Thymus (tissue), 11 donors: ENCODE measurements at regions not wholly inside any gene's neighbourhood (a gene's known extent, or its start where the extent isn't known, plus 50 kb on each side); places are given as distances from the start of the nearest gene placed in this dataset.
"Not testable (repeated sequence)": the region's sequence is repeated elsewhere in the genome, so short reads cannot be mapped to it uniquely, and the experiment has no call there.

Experiments
- DNase-seq, 9 donors: peaks; one replicate each; pipeline ENCODE4 v3.0.0-alpha.2; 2013; ENCODE audit warnings: low spot score in 9 of 9, low read depth in 6 of 9, missing footprints in 1 of 9
- H3K27ac ChIP-seq, 2 donors: one replicate each; pipeline ENCODE4 v1.5.1; 2013; ENCODE audit warnings: control low read depth in 1 of 2, low read depth in 1 of 2, low read length in 1 of 2, mild to moderate bottlenecking in 1 of 2, moderate library complexity in 1 of 2
- H3K27me3 ChIP-seq, 2 donors: one replicate each; pipeline ENCODE4 v1.5.1; 2013; ENCODE audit warnings: low read length in 1 of 2; ENCODE audit not compliant: control insufficient read depth in 2 of 2, insufficient read depth in 1 of 2
- H3K36me3 ChIP-seq, 2 donors: one replicate each; pipeline ENCODE4 v1.5.1; 2013; ENCODE audit warnings: low read length in 1 of 2, mild to moderate bottlenecking in 1 of 2, moderate library complexity in 1 of 2; ENCODE audit not compliant: control insufficient read depth in 2 of 2, insufficient read depth in 2 of 2
- H3K4me1 ChIP-seq, 2 donors: one replicate each; pipeline ENCODE4 v1.5.1; 2013; ENCODE audit warnings: low read length in 2 of 2; ENCODE audit not compliant: control insufficient read depth in 2 of 2, insufficient read depth in 2 of 2
- H3K4me3 ChIP-seq, 2 donors: one replicate each; pipeline ENCODE4 v1.5.1; 2013; ENCODE audit warnings: low read length in 2 of 2, control low read depth in 1 of 2, mild to moderate bottlenecking in 1 of 2
- H3K9me3 ChIP-seq, 2 donors: one replicate each; pipeline ENCODE4 v1.5.1; 2013; ENCODE audit warnings: low read length in 1 of 2, mild to moderate bottlenecking in 1 of 2; ENCODE audit not compliant: control insufficient read depth in 2 of 2, insufficient read depth in 1 of 2
- WGBS: extraction: QIAGEN DNeasy Blood & Tissue Kit; methylation state at CpG from one replicate; pipeline ENCODE4 v1.1.7; 2013; 5-methylcytosine and 5-hydroxymethylcytosine counted together
- donor health status: healthy.

DNA sequence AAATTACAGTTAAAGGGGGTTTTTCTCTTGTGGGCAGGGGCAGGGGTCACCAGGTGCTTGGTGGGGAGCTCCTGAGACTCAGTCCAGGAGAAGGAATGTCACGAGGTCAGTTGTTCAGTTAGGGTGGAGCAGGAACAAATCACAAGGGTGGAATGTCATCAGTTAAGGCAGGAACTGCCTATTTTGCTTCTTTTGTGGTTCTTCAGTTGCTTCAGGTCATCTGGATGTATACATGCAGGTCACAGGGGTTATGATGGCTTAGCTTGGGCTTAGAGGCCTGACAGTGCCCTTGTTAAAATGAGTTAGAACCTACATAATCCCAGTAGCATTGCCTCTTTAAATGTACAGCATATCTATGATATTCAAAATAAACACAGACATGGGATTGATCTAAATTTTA, 120.2 kb upstream of the CHD2 start:
- H3K27ac ChIP-seq: no peak overlapping the region
- WGBS: 96% methylated on average over 1 of the region's 1 CpG
- H3K36me3 ChIP-seq: no peaks in the 10 kb centered on the region
- no peak overlapping the region for H3K4me3 ChIP-seq
- peaks cover 0 to 4% of the 10 kb centered on the region in 2 donors for H3K9me3 ChIP-seq
- DNase-seq: no peak
- no peaks in the 10 kb centered on the region for H3K4me1 ChIP-seq
- no peaks in the 10 kb centered on the region for H3K27me3 ChIP-seq

GRCh38 chr15:92780843-92781242, 119.3 kb upstream of the CHD2 start:
- no peak for DNase-seq
- Histone ChIP-seq H3K27me3 (no peaks in the 10 kb centered on the region), H3K4me3 (no peak overlapping the region), H3K36me3 (no peaks in the 10 kb centered on the region), H3K27ac (no peak overlapping the region), H3K4me1 (no peaks in the 10 kb centered on the region), H3K9me3 (peaks cover 0 to 4% of the 10 kb centered on the region in 2 donors)
- WGBS: over 99% methylated on average over 3 of the region's 3 CpGs

DNA sequence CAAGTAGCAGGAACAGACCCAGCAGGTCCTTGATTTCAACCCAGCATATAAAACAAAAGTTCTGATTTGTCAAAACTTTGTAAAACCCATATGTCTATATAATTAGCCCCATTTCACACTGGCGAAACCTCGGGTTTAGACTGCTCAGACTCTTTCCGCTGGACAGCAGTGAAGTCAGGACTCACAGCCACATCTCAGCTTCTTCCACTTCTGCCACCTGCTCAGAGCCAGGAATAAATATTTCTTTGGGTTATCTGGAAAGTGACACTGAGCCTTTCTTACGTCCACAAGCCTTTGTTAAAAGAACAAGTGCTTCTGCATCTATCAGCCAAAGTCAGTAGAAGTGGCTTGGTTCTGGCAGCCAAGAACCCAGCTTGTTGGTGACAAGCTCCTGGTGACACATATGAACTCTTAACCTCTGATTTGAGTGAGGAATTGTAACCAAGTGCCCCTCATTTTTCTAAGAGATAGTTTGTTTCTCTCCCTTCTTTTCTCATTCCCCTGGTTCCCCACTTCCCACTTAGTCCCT, 118.1 kb upstream of the CHD2 start:
- Histone ChIP-seq H3K4me1 (no peaks in the 10 kb centered on the region), H3K4me3 (no peak overlapping the region), H3K9me3 (peaks cover 0 to 2% of the 10 kb centered on the region in 2 donors), H3K27ac (no peak overlapping the region), H3K27me3 (no peaks in the 10 kb centered on the region), H3K36me3 (no peaks in the 10 kb centered on the region)
- DNase-seq: no peak
- WGBS: 99% methylated on average over 4 of the region's 4 CpGs

- no peaks in the 10 kb centered on the region for H3K27me3 ChIP-seq
- no peak overlapping the region for H3K4me3 ChIP-seq
- H3K9me3 ChIP-seq: no peaks in the 10 kb centered on the region
- WGBS: 96% methylated on average over 3 of the region's 3 CpGs
- no peaks in the 10 kb centered on the region for H3K4me1 ChIP-seq
- no peaks in the 10 kb centered on the region for H3K36me3 ChIP-seq
- H3K27ac ChIP-seq: no peak overlapping the region
- DNase-seq: no peak
Measured at GRCh38 chr15:92787116-92787515, 113.0 kb upstream of the CHD2 start.

GRCh38 chr15:92788196-92788595, 111.9 kb upstream of the CHD2 start:
- H3K27ac ChIP-seq: no peak overlapping the region
- WGBS: 99% methylated on average over 5 of the region's 5 CpGs
- H3K9me3 ChIP-seq: no peaks in the 10 kb centered on the region
- no peak for DNase-seq
- no peaks in the 10 kb centered on the region for H3K36me3 ChIP-seq
- no peak overlapping the region for H3K4me3 ChIP-seq
- H3K27me3 ChIP-seq: no peaks in the 10 kb centered on the region
- no peaks in the 10 kb centered on the region for H3K4me1 ChIP-seq

GRCh38 chr15:92788793-92789192, 111.3 kb upstream of the CHD2 start:
- not testable (repeated sequence) for H3K4me1 ChIP-seq, DNase-seq, H3K4me3 ChIP-seq, H3K36me3 ChIP-seq, H3K27ac ChIP-seq, H3K9me3 ChIP-seq, H3K27me3 ChIP-seq
- WGBS: over 99% methylated on average over 15 of the region's 15 CpGs

GRCh38 chr15:92796161-92796611, 103.9 kb upstream of the CHD2 start:
- no peak overlapping the region for H3K4me3 ChIP-seq
- DNase-seq: no peak
- 94% methylated on average over 1 of the region's 1 CpG for WGBS
- H3K27ac ChIP-seq: no peak overlapping the region
- no peaks in the 10 kb centered on the region for H3K9me3 ChIP-seq
- peaks cover 0 to 5% of the 10 kb centered on the region in 2 donors for H3K4me1 ChIP-seq
- H3K36me3 ChIP-seq: no peaks in the 10 kb centered on the region
- H3K27me3 ChIP-seq: no peaks in the 10 kb centered on the region

GRCh38 chr15:92797168-92798052, 102.7 kb upstream of the CHD2 start:
- Histone ChIP-seq H3K4me1 (peaks cover 0 to 5% of the 10 kb centered on the region in 2 donors), H3K27me3 (no peaks in the 10 kb centered on the region), H3K36me3 (no peaks in the 10 kb centered on the region), H3K4me3 (no peak overlapping the region), H3K27ac (peak overlapping the region; percentile 71 to 82), H3K9me3 (no peaks in the 10 kb centered on the region)
- 83% methylated on average over 12 of the region's 12 CpGs for WGBS
- peak; percentile 53 to 88 (median 82) for DNase-seq

DNA sequence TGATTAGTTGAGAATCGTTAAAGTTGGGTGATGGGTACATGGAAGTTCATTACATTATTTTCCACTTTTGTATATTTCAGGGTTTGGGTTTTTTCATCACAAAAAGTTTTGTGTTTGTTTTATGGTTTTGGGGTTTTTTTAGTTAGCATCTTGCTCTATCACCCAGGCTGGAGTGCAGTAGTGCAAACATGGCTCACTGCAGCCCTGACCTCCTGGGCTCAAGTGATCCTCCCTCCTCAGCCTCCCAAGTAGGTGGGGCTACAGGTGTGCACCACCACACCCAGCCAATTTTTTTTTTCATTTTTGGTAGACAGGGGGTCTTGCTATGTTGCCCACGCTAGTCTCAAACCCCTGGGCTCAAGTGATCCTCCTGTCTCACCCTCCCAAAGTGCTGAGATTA, 100.1 kb upstream of the CHD2 start:
- DNase-seq: no peak
- H3K27me3 ChIP-seq: no peaks in the 10 kb centered on the region
- no peaks in the 10 kb centered on the region for H3K9me3 ChIP-seq
- WGBS: 96% methylated on average over 2 of the region's 2 CpGs
- no peak overlapping the region for H3K4me3 ChIP-seq
- H3K36me3 ChIP-seq: no peaks in the 10 kb centered on the region
- peaks cover 4 to 9% of the 10 kb centered on the region in 2 donors for H3K4me1 ChIP-seq
- no peak overlapping the region for H3K27ac ChIP-seq
